GM21367 (cell line): ENCODE measurements at regions not wholly inside any gene's neighbourhood (a gene's known extent, or its start where the extent isn't known, plus 50 kb on each side); places are given as distances from the start of the nearest gene placed in this dataset.
"Not testable (repeated sequence)": the region's sequence is repeated elsewhere in the genome, so short reads cannot be mapped to it uniquely, and the experiment has no call there.

Experiments used
- ATAC-seq: cut with Tn5 transposase; IDR thresholded peaks from one replicate; pipeline ENCODE4 v1.9.1; 2021; ENCODE audit not compliant: unreplicated experiment

GRCh38 chr2:39998617-39999016 is 219.6 kb upstream of the THUMPD2 start:
- ATAC-seq, result no peak

DNA sequence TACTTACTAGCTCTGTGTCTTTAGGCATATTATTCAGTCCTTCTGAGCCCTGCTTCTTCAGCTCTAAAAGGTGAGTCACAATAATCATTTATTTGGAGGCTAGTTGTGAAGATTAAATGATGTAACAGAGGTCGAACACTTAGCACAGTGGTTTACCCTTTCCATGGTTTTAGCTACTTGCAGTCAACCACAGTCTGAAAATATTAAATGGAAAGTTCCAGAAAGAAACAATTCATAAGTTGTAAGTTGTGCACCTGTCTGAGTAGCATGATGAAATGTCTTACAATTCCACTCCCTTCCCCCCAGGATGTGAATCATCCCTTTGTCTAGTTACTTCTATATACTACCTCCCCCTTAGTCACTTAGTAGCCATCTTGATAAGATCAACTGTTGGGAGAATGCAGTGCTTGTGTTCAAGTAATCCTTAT is 217.6 kb upstream of the THUMPD2 start:
- ATAC-seq, result no peak

GRCh38 chr2:39995005-39995737 is 216.1 kb upstream of the THUMPD2 start:
- no peak for ATAC-seq

GRCh38 chr2:39994151-39994550 is 215.1 kb upstream of the THUMPD2 start:
- ATAC-seq, result no peak

DNA sequence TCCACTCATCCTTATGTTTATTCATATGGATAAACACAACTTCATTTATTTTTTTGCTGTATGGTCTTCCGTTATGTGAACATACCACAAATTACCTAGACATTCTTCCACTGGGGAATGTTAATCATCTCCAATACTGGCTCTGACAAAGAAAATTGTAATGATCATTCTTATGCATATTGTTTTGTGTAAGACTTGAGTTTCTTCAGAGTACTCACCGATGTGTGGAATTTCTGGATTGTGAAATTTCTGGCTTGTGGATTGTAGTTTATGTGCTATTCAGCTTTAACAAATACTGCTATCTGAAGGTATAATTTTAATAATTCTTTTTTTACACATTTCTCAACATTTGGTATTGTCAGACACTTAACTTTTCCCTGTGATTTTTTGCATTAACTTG is 212.2 kb upstream of the THUMPD2 start:
- no peak for ATAC-seq

DNA sequence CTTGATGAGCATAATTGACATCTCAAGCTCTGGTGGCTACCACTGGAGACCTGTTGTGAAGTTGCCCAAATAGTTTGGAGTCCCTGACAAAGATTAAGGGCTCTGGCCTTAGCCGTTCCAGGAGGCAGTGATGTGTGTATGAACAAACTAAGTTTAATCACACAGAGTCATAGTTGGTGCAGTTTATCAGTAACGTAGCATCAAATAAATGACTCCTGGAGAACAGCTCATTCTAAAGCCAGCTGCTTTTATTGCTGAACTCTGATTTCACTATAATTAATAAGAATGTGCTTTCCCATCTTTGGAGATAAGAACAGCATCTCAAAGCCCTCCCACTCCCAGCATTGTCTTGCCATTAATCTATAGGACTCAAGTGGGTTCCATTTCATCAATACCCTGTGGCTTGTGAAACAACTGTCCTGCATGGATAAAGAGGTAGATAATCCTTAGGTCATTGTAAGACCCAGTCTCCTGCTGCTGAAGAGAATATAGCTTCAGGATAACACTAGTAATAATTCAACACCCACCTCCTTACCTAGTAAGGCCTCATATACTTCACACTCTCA is 211.4 kb upstream of the THUMPD2 start:
- no peak for ATAC-seq

DNA sequence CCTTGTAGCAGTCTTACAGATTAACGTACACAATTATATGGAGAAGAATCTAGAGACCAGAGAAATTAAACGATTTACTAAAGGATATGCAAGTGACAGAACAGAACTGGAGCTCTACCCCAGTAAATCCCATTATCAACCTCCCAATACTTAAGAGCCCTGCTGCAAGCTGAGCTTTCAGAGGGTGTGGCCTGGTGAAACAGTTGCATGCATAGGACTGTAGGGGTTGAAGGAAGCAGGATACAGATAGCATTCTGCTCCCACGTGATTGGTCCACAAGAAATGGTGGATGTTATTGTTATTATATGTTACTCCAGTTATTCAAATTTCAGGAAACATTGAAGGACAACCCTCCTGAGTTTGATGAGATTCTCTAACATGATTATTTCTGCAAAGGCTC is 210.8 kb upstream of the THUMPD2 start:
- ATAC-seq, result no peak

GRCh38 chr2:39981883-39982311 is 202.8 kb upstream of the THUMPD2 start:
- no peak for ATAC-seq

GRCh38 chr2:39975476-39976020 is 196.5 kb upstream of the THUMPD2 start:
- no peak for ATAC-seq

DNA sequence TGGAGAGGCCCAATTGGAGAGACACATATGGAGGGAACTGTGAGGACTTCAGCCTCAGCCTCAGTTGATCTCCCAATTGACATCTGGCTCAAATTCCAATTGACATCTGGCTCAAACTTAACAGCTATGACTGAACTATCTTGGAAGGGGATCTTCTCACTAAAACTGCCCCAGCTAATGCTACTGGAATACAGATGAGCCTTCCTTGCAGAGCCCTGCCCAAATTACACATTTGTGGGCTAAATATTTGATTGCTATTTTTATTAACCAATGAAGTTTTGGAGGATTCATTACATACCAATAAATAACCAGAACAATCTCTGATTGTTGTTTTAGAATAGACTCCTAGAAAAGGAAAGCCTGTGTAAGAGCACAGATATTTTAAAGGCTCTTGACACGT is 189.0 kb upstream of the THUMPD2 start:
- ATAC-seq, result no peak

DNA sequence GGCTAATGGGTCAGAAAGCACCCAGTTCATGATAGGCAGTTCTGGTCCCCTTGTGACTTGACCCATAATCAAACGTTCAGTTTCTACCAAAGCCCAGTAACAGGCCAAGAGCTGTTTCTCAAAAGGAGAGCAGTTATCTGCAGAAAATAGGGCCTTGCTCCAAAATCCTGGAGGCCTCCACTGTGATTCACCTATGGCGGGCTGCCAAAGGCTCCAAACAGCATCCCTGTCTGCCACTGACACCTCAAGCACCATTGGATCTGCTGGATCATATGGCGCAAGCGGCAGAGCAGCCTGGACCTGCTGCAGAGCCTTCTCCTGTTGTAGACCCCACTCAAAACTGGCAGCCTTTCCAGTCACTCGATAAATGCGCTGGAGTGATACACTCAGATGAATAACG is 181.6 kb upstream of the THUMPD2 start:
- not testable (repeated sequence) for ATAC-seq

DNA sequence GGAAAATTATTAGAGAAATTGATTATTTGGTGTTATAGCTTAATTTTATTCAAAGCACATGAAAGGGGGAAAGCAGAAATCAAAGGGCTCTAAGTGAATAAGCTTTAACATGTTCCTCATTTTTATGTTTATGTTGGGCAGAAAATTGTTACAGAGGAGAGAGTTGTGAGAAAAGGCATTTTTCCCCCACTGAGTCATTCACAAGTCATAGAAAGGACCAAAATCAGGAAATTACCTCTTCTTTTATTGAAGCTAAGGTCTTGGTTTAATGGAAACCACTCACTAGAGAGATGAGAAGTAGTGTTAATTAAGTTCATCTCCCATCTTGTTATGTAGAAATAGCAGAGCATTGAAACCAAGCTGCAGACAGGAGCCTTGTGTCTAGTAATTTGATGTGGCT is 175.3 kb upstream of the THUMPD2 start:
- ATAC-seq, result no peak

DNA sequence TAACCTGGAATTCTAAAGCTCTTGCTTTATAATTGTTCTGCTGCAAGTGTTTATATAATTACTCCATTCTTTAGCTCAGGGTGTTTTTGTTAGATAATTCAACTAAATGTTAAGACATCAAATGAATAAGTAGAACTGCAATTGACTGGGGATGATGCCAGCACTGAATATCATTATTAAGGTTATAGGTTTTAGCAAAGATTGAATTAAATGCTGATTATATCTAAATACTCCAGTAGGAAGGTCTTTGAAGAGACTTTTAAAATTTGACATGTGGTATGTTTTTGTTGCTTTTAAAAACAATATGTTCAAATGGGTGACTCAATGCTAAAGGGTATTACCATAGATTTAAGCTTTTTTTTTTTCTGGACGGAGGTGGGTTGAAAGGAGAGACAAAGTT is 170.1 kb upstream of the THUMPD2 start:
- ATAC-seq, result no peak

DNA sequence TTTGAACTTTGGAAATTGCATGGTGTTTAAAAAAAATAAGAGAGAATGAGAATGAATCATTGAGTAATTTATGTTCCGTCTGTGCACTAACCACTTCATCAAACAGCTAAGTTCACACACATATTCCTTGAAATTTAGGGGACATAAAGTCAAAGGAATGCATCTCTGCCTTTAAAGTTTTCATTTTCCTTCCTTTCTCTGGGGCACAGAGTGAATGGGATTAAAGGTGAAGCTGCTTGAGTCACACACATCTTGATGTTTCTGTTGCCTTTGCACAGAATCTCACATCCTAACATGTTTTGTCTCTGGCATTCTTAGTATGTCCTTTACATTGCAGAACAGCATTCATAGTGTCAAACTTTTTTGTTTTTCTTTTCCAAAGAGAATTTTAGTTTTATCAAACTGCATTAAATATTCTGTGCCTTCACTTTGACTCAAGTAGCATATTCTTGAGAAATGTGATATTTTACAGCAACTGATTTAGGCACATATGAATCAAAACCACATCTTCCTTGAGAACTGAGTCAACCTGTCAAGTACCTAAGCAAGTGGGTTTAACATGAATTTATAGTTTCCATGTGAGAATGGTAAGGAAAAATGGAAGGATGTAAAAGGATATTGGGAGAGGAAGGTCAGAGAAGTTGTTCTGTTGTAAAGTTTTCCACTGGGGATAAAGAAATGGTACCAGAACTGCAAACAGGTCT is 169.1 kb upstream of the THUMPD2 start:
- ATAC-seq, result no peak

- ATAC-seq, result no peak
Measured at GRCh38 chr2:39947294-39948015, 168.4 kb upstream of the THUMPD2 start.

DNA sequence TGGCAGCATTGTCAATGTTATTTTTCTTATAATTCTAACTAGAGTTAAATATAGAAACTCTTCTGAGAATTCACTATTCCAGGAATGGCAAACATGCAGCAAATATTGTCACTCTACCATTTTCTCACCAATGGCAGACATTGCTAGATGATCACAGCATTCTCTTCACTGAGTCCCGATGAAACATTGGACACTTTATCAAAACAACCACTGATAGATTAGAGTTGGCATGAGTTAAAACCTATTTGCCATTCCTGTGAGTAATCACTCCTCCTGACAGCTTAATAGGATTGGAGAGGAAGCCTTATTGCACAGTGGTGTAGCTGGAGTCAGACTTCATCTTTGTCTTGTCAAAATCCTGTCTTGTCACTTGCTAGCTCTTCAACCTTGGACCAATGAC is 163.9 kb upstream of the THUMPD2 start:
- no peak for ATAC-seq

DNA sequence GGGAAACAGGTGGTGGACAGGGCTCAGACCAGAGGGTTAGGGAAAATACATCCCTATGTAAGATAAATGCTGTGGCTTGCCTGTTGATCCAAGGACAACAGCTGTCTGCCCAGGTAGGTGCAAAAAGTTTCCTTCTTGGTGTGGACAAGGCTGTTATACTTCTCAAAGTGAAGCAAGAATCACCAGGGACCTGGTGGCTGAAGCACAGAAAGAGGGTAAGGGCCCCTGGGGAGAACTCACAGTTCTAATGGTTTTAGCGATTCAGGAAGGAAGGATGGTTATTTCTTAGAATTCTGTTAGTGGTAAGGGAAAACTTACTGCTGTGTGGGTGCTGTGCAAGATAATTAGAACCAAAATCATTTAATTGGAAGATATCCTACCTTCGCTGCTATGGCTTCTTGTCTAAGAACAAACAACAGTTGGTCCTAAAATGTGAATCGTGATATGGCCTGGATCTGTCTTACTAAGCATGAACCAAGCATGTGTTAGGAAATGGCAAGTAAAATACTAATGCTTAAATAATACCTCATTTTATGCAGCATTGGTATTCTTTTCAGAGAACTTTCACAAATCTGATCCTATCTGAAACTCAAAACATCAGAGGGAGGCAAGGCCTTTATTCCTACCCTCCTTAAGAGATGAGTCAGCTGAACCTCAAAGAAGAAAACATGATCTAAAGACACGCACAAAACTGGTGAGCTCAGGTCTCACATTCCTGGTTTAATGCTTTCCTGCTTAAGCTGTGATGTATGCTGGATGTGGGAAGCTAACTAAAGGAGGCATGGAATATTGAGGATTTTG is 159.2 kb upstream of the THUMPD2 start:
- ATAC-seq, result no peak

- no peak for ATAC-seq
Measured at GRCh38 chr2:39937621-39938020, 158.6 kb upstream of the THUMPD2 start.

- no peak for ATAC-seq
Measured at GRCh38 chr2:39934851-39935250, 155.8 kb upstream of the THUMPD2 start.

DNA sequence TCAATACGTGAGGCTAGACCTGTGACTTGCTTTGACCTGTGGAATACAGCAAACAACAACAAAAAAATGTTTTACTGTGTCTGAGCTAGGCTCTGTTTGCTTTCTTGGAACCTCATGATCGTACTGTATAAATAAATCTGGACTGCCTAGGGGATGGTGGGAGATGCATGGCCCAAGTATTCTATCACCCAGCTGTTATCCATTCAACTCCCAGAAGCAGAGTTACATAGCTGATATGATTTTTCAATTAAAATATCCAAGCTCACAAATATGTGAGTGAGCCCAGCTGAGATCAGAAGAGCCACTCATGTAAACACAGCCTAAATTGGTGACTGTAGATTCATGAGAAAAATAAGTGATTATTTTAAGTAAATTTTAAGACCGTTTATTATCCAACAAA is 154.1 kb upstream of the THUMPD2 start:
- no peak for ATAC-seq

DNA sequence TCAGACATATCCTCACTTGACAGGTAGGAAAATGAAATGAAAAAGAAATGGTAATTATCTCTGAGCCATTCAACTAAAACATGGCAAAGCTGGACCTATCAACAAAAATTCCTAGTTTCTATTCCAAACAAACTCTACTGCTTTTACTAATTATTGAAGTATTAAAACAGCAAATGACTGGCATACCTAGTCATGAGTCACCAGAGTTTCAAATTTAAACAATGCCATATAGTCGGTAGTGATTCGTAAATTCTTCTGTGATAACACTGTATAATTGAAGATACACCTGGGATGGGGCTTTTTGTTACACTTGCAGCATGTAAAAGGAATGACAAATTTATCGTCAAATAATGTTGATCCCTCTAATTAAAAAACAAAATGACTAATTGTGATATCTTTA is 153.1 kb upstream of the THUMPD2 start:
- no peak for ATAC-seq
